DND-41 (cell line): ENCODE measurements at regions not wholly inside any gene's neighbourhood (a gene's known extent, or its start where the extent isn't known, plus 50 kb on each side); places are given as distances from the start of the nearest gene placed in this dataset.

Experiments
- ATAC-seq: fragments of 200-7000 bp; cut with Tn5 transposase; 3 replicates; pipeline ENCODE4 v1.9.1; 2021; ENCODE audit warnings: low read depth; ENCODE audit not compliant: insufficient read depth
- DNase-seq: peaks from one replicate; pipeline ENCODE4 v3.0.0-alpha.2; 2020
- H2AFZ ChIP-seq: 2 replicates; pipeline ENCODE4 v1.6.0; 2012; ENCODE audit warnings: low read depth, low read length
- H3K27ac ChIP-seq: 2 replicates; pipeline ENCODE4 v1.5.1; 2012; ENCODE audit warnings: low read length, inconsistent platforms
- H3K27me3 ChIP-seq: fragments of 200-600 bp; sonication (generic); 2 replicates; pipeline ENCODE4 v1.6.0; 2012; ENCODE audit warnings: low read length, mild to moderate bottlenecking, inconsistent platforms; ENCODE audit not compliant: insufficient read depth, poor library complexity
- H3K36me3 ChIP-seq: 2 replicates; pipeline ENCODE4 v1.5.1; 2012; ENCODE audit warnings: low read length, inconsistent platforms; ENCODE audit not compliant: insufficient read depth
- H3K4me1 ChIP-seq: 2 replicates; pipeline ENCODE4 v1.5.1; 2012; ENCODE audit warnings: mild to moderate bottlenecking, low read length; ENCODE audit not compliant: insufficient read depth
- H3K4me2 ChIP-seq: 2 replicates; pipeline ENCODE4 v1.6.0; 2012; ENCODE audit warnings: mild to moderate bottlenecking, moderate library complexity, low read length, inconsistent platforms; ENCODE audit not compliant: insufficient read depth
- H3K4me3 ChIP-seq, 2 experiments: fragments of 200-600 bp in 1 of 2; shearing (Covaris generic) in 1 of 2; 2 replicates each; pipeline ENCODE4 v1.5.1; 2012 to 2016; ENCODE audit warnings: inconsistent platforms in 2 of 2, low read length in 2 of 2, mild to moderate bottlenecking in 2 of 2, low read depth in 1 of 2, moderate library complexity in 1 of 2
- H3K79me2 ChIP-seq: 2 replicates; pipeline ENCODE4 v1.6.0; 2012; ENCODE audit warnings: low read length, inconsistent platforms; ENCODE audit not compliant: insufficient read depth
- H3K9ac ChIP-seq: 2 replicates; pipeline ENCODE4 v1.6.0; 2012; ENCODE audit warnings: low read depth, mild to moderate bottlenecking, inconsistent platforms, low read length, moderate library complexity
- H3K9me3 ChIP-seq: 2 replicates; pipeline ENCODE4 v1.5.1; 2012; ENCODE audit warnings: low read length, moderate library complexity, mild to moderate bottlenecking, inconsistent platforms; ENCODE audit not compliant: insufficient read depth, severe bottlenecking
- H4K20me1 ChIP-seq: 2 replicates; pipeline ENCODE4 v1.6.0; 2012; ENCODE audit warnings: low read length; ENCODE audit not compliant: insufficient read depth
- EZH2 ChIP-seq: IDR thresholded peaks from 3 replicates; pipeline ENCODE4 v1.6.1; 2012; ENCODE audit warnings: borderline replicate concordance, low read depth, mild to moderate bottlenecking, moderate library complexity, low read length, inconsistent platforms; ENCODE audit not compliant: severe bottlenecking
- TF ChIP-seq, protein P1 (sequence below): IDR thresholded peaks from 2 replicates; pipeline ENCODE4 v1.5.1; 2012; ENCODE audit warnings: borderline replicate concordance, low read length, moderate library complexity, mild to moderate bottlenecking; ENCODE audit not compliant: poor library complexity, severe bottlenecking; ENCODE audit errors: extremely low read depth

DNA sequence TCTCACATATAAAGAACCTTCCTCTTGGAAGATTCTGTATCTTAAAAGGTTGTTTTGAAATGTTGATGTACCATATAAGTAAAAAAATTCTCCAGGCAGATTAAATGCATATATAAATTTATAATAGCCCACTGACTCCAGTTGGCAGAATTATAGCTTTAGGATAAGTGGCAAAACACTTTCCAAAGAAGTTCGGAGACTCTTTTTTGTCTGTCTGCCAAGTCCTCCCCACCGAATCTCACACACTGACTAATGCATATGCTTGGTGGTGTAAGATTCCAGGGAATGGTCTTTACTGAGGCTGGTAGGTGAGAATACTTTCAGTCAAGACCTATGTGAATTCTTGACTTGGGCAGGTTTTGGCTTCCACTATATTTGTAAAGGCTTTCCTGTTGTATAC is 724.3 kb upstream of the CXADR start:
- no peak for DNase-seq
- no peak for ATAC-seq
- Histone ChIP-seq H3K4me2 (no peak overlapping the region), H3K9ac (no peak overlapping the region), H2AFZ (no peak overlapping the region), H4K20me1 (no peaks in the 10 kb centered on the region), H3K9me3 (no peaks in the 10 kb centered on the region), H3K27me3 (no peaks in the 10 kb centered on the region), H3K4me3 (no peak overlapping the region), H3K27ac (no peak overlapping the region), H3K79me2 (no peaks in the 10 kb centered on the region), H3K36me3 (no peaks in the 10 kb centered on the region), H3K4me1 (no peaks in the 10 kb centered on the region)
- TF ChIP-seq, protein P1, sequence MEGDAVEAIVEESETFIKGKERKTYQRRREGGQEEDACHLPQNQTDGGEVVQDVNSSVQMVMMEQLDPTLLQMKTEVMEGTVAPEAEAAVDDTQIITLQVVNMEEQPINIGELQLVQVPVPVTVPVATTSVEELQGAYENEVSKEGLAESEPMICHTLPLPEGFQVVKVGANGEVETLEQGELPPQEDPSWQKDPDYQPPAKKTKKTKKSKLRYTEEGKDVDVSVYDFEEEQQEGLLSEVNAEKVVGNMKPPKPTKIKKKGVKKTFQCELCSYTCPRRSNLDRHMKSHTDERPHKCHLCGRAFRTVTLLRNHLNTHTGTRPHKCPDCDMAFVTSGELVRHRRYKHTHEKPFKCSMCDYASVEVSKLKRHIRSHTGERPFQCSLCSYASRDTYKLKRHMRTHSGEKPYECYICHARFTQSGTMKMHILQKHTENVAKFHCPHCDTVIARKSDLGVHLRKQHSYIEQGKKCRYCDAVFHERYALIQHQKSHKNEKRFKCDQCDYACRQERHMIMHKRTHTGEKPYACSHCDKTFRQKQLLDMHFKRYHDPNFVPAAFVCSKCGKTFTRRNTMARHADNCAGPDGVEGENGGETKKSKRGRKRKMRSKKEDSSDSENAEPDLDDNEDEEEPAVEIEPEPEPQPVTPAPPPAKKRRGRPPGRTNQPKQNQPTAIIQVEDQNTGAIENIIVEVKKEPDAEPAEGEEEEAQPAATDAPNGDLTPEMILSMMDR, result no peak
- TF ChIP-seq EZH2, result no peak

DNA sequence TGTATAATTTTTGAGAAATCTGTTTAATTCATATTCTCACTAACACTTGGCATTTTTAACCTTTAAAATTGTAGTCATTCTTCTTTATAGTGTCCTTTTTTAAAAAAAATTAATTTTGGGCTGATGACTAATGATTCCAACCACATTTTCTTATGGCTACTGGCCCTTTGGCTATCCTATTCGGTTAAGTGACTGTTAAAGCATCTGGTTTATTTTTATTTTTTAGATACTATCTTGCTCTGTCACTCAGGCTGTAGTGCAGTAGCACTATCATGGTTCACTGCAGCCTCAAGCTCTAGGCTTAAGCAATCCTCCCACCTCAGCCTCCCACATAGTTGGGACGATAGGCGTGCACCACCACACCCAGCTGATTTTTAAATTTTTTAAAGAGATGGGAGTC is 723.2 kb upstream of the CXADR start:
- Histone ChIP-seq H3K27ac (no peak overlapping the region), H4K20me1 (no peaks in the 10 kb centered on the region), H3K4me2 (no peak overlapping the region), H3K79me2 (no peaks in the 10 kb centered on the region), H3K36me3 (no peaks in the 10 kb centered on the region), H3K27me3 (no peaks in the 10 kb centered on the region), H3K9ac (no peak overlapping the region), H3K4me1 (no peaks in the 10 kb centered on the region), H2AFZ (no peak overlapping the region), H3K4me3 (no peak overlapping the region), H3K9me3 (no peaks in the 10 kb centered on the region)
- no peak for ATAC-seq
- DNase-seq, result no peak
- TF ChIP-seq EZH2, result no peak
- TF ChIP-seq, protein P1, result no peak

DNA sequence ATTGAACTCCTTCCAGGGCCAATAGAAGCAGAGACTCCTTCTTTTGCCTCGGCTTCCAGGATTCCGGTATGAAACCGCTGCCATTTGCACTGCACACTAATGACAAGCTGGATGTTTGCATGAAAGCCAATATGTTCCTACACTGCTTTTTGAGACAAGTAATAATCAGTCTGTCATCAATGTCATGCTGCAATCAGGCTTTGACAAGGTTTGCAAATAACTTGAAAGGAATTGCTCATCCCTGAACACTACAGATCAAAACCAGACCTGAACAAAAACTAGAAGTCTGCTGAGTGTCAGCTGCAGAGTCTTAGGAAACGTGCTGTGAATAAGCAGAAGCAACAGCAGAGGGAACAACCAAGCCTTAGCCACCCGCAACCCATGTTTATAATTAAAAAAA is 720.7 kb upstream of the CXADR start:
- no peak overlapping the region for H3K9ac ChIP-seq
- H3K4me3 ChIP-seq, result no peak overlapping the region
- no peak overlapping the region for H3K4me2 ChIP-seq
- ATAC-seq (no peak), DNase-seq (no peak)
- H3K27ac ChIP-seq, result no peak overlapping the region
- H3K36me3 ChIP-seq, result no peaks in the 10 kb centered on the region
- no peaks in the 10 kb centered on the region for H4K20me1 ChIP-seq
- no peaks in the 10 kb centered on the region for H3K27me3 ChIP-seq
- no peaks in the 10 kb centered on the region for H3K79me2 ChIP-seq
- TF ChIP-seq EZH2, result no peak
- TF ChIP-seq, protein P1, result no peak
- H2AFZ ChIP-seq, result no peak overlapping the region
- H3K9me3 ChIP-seq, result no peaks in the 10 kb centered on the region
- no peaks in the 10 kb centered on the region for H3K4me1 ChIP-seq

DNA sequence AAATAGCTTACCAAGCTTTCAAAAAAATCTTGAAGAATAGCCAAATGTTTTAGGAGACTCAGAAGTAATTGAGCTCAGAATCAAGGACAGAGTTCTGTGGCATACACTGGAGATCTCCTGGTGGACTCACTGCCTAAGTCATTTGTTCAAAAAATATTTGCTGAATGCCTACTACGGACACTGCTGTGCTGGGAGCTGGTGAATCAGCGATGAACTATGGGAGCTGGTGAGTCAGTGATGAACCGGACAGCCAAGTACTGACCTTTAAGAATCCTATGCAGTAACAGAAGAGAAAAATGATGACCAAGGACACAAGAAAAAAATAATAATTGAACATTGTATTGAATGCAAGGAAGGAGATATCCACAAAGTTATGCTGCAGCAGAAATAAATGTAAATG is 717.9 kb upstream of the CXADR start:
- H3K4me3 ChIP-seq, result no peak overlapping the region
- no peaks in the 10 kb centered on the region for H3K27me3 ChIP-seq
- no peaks in the 10 kb centered on the region for H3K9me3 ChIP-seq
- no peaks in the 10 kb centered on the region for H4K20me1 ChIP-seq
- TF ChIP-seq EZH2, result no peak
- TF ChIP-seq, protein P1, result no peak
- no peak overlapping the region for H2AFZ ChIP-seq
- no peaks in the 10 kb centered on the region for H3K4me1 ChIP-seq
- H3K36me3 ChIP-seq, result no peaks in the 10 kb centered on the region
- no peak for DNase-seq
- no peak overlapping the region for H3K9ac ChIP-seq
- no peak for ATAC-seq
- no peaks in the 10 kb centered on the region for H3K79me2 ChIP-seq
- H3K4me2 ChIP-seq, result no peak overlapping the region
- H3K27ac ChIP-seq, result no peak overlapping the region
